Stimulated activated CD4-positive, alpha-beta T cell treated with anti-CD3 and anti-CD28 coated beads, TNF-alpha, amount 100 ng/mL, for 24 hours (primary cell): ENCODE measurements at regions not wholly inside any gene's neighbourhood (a gene's known extent, or its start where the extent isn't known, plus 50 kb on each side); places are given as distances from the start of the nearest gene placed in this dataset.
"Not testable (repeated sequence)": the region's sequence is repeated elsewhere in the genome, so short reads cannot be mapped to it uniquely, and the experiment has no call there.

Source experiments
- DNase-seq, 3 experiments: peaks; one replicate each; pipeline ENCODE4 v3.0.0-alpha.2; 2020; ENCODE audit warnings: low read depth in 3 of 3

GRCh38 chr4:170194794-170195193, 105.0 kb upstream of the AADAT start:
- not testable (repeated sequence) for DNase-seq

DNA sequence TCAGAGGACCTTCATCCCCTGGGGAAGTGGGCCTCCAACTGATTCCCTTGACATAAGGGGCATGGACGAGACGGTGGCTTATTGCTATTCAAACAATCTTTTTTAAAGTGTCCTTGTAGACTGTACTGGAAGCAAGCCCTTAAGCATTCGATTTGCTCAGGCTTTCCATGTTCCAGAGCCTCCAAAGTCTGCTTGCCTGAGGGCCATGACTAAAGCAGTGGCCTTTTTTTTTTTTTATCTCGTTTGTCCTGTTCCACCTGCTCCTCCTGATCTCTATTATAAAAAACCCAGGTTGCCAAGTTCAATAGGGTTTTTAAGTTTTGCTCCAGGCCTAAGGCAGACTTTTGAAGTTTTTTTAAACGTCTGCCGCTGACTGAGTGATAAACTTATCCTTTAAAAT, 103.7 kb upstream of the AADAT start:
- DNase-seq: no peak

DNA sequence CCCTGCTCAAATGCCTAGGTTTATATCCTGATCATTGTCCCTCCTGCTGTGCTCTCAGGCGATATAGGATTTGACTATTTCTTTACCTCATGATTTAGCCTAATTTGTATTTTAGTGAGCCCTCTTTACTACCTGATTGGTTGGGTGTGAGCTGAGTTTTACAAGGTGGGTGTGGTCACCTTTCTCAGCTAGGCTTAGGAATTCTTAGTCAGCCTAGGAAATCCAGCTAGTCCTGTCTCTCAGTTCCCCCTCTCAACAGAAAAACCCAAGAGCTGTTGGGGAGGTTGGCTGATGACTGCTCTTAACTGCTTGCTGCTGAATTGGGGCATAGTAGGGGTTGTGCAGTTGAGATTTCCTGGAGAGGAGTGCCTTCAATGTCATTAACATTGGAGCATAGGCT, 100.5 kb upstream of the AADAT start:
- no peak for DNase-seq

- DNase-seq: no peak
Observed at GRCh38 chr4:170170861-170171260, 81.1 kb upstream of the AADAT start.

GRCh38 chr4:170169699-170170098, 79.9 kb upstream of the AADAT start:
- DNase-seq: no peak

GRCh38 chr4:170167678-170168077, 77.9 kb upstream of the AADAT start:
- DNase-seq: no peak

DNA sequence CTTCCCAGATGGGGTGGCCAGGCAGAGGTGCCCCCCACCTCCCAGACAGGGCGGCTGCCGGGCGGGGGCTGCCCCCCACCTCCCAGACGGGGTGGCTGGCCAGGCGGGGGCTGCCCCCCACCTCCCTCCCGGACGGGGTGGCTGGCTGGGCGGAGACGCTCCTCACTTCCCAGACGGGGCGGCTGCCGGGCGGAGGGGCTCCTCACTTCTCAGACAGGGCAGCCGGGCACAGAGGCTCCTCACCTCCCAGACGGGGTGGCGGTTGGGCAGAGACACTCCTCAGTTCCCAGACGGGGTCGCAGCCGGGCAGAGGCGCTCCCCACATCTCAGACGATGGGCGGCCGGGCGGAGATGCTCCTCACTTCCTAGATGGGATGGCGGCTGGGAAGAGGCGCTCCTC, 76.4 kb upstream of the AADAT start:
- not testable (repeated sequence) for DNase-seq

- DNase-seq: no peak
Observed at GRCh38 chr4:170162416-170162815, 72.7 kb upstream of the AADAT start.

GRCh38 chr4:170157670-170158069, 67.9 kb upstream of the AADAT start:
- DNase-seq: no peak

DNA sequence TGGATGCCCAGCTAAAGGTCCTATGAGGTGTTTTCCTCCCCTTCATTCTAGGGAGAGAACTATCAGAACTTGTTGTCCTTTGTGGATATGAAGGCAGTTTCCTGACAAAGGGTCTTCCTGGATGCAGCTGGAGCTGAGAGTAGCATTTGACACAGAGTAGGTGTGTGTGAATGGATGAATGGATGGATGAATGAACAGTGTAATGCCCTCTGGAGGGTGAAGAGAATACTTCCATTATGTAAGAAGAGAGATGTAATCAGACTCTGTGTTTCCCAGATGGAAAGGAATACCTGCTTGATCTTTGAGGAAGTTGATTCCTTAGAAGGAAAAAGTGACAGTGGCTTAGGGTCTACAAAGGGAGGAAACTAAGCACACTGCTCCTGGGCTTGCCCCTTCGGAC, 55.4 kb upstream of the AADAT start:
- DNase-seq: no peak

DNA sequence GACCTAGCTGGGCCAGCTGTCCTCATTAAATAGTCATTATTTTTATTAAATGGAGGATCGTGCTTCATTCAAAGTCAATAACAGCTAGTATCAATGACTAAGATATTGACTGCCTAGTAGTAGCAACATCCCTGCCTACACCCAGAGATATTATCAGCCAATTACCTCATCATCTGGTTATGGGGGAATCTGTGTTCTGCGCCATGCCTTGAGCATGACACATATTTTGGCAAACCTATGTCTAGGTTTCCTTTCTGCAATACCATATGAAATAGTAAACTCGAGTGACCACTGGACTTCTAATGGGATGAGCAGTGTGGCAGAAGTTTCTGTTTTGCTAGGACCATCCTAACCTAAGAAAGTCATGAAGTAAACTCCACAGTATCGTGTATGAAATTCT, 50.0 kb upstream of the AADAT start:
- no peak for DNase-seq
